GM23338 (cell line): ENCODE measurements at regions not wholly inside any gene's neighbourhood (a gene's known extent, or its start where the extent isn't known, plus 50 kb on each side); places are given as distances from the start of the nearest gene placed in this dataset.

Experiments used
- ATAC-seq: fragments of 200-7000 bp; cut with Tn5 transposase; 3 replicates; pipeline ENCODE4 v1.9.1; 2020
- DNase-seq: peaks from one replicate; pipeline ENCODE4 v3.0.0-alpha.2; 2015; ENCODE audit warnings: low spot score
- H2AFZ ChIP-seq: fragments of 200-600 bp; sonication (generic); 2 replicates; pipeline ENCODE4 v1.8.0; 2016; ENCODE audit warnings: antibody characterized with exemption, mild to moderate bottlenecking, moderate library complexity
- H3F3A ChIP-seq: fragments of 200-600 bp; sonication (generic); replicated peaks from 2 replicates; pipeline ENCODE4 v1.8.0; 2017; ENCODE audit warnings: antibody characterized with exemption, mixed run types, low read depth
- H3K27ac ChIP-seq: fragments of 200-600 bp; sonication (generic); 2 replicates; pipeline ENCODE4 v1.6.1; 2016; ENCODE audit warnings: low read depth
- H3K27me3 ChIP-seq: fragments of 200-600 bp; sonication (generic); 2 replicates; pipeline ENCODE4 v1.8.0; 2016; ENCODE audit warnings: mild to moderate bottlenecking, mixed run types, moderate library complexity; ENCODE audit not compliant: insufficient read depth
- H3K36me3 ChIP-seq: fragments of 200-600 bp; sonication (generic); 2 replicates; pipeline ENCODE4 v1.8.0; 2016; ENCODE audit warnings: mild to moderate bottlenecking; ENCODE audit not compliant: insufficient read depth
- H3K4me1 ChIP-seq: fragments of 200-600 bp; sonication (generic); 2 replicates; pipeline ENCODE4 v1.8.0; 2016; ENCODE audit warnings: mild to moderate bottlenecking, moderate library complexity; ENCODE audit not compliant: insufficient read depth
- H3K4me2 ChIP-seq: fragments of 200-600 bp; sonication (generic); 2 replicates; pipeline ENCODE4 v1.7.1; 2017; ENCODE audit warnings: mixed run types
- H3K4me3 ChIP-seq: fragments of 200-600 bp; sonication (generic); 2 replicates; pipeline ENCODE4 v1.6.1; 2016; ENCODE audit warnings: mixed run types
- H3K79me2 ChIP-seq: fragments of 200-600 bp; sonication (generic); replicated peaks from 2 replicates; pipeline ENCODE4 v1.8.0; 2017; ENCODE audit warnings: mild to moderate bottlenecking; ENCODE audit not compliant: insufficient read depth
- H3K9me2 ChIP-seq: fragments of 200-600 bp; sonication (generic); 2 replicates; pipeline ENCODE4 v1.8.0; 2017; ENCODE audit not compliant: insufficient read depth
- H4K20me1 ChIP-seq: fragments of 200-600 bp; sonication (generic); replicated peaks from 2 replicates; pipeline ENCODE4 v1.8.0; 2017; ENCODE audit warnings: mild to moderate bottlenecking; ENCODE audit not compliant: insufficient read depth
- H3K27ac Mint-ChIP-seq: 2 replicates; pipeline ENCODE4 v1.8.0; 2020; ENCODE audit warnings: inconsistent platforms, mild to moderate bottlenecking, moderate library complexity, mixed read lengths
- H3K27me3 Mint-ChIP-seq: 3 replicates; pipeline ENCODE4 v1.8.0; 2022; ENCODE audit warnings: low read depth, mild to moderate bottlenecking, moderate library complexity, mixed read lengths, inconsistent platforms; ENCODE audit not compliant: insufficient read depth, poor library complexity
- H3K36me3 Mint-ChIP-seq: 3 replicates; pipeline ENCODE4 v1.8.0; 2021; ENCODE audit warnings: low read depth, mild to moderate bottlenecking, inconsistent platforms, moderate library complexity, mixed read lengths
- H3K4me1 Mint-ChIP-seq: 3 replicates; pipeline ENCODE4 v1.8.0; 2020; ENCODE audit warnings: mild to moderate bottlenecking, inconsistent platforms, mixed read lengths
- H3K4me3 Mint-ChIP-seq: 3 replicates; pipeline ENCODE4 v1.8.0; 2021; ENCODE audit warnings: moderate library complexity, mild to moderate bottlenecking, inconsistent platforms, mixed read lengths
- H3K9me3 Mint-ChIP-seq: 3 replicates; pipeline ENCODE4 v1.8.0; 2020; ENCODE audit warnings: moderate library complexity, mild to moderate bottlenecking, inconsistent platforms, mixed read lengths
- CREB1 ChIP-seq: fragments of 250-450 bp; sonication (Bioruptor Pico); IDR thresholded peaks from 2 replicates; pipeline ENCODE4 v1.5.0; 2020; ENCODE audit warnings: low read depth, mild to moderate bottlenecking, moderate library complexity
- EZH2 ChIP-seq: fragments of 200-600 bp; sonication (generic); IDR thresholded peaks from one replicate; pipeline ENCODE4 v1.8.0; 2017; ENCODE audit warnings: antibody characterized with exemption, mild to moderate bottlenecking, low read depth; ENCODE audit not compliant: unreplicated experiment
- EZH2phosphoT487 ChIP-seq: fragments of 200-600 bp; sonication (generic); IDR thresholded peaks from one replicate; pipeline ENCODE4 v1.8.1; 2018; ENCODE audit warnings: antibody characterized with exemption; ENCODE audit not compliant: unreplicated experiment
- JUNB ChIP-seq: IDR thresholded peaks from one replicate; pipeline ENCODE4 v1.6.1; 2016; ENCODE audit warnings: antibody characterized with exemption; ENCODE audit not compliant: unreplicated experiment
- NANOG ChIP-seq: IDR thresholded peaks from 2 replicates; pipeline ENCODE4 v1.6.1; 2016; ENCODE audit warnings: antibody characterized with exemption, borderline replicate concordance
- POLR2AphosphoS5 ChIP-seq: IDR thresholded peaks from 2 replicates; pipeline ENCODE4 v1.6.1; 2016; ENCODE audit warnings: antibody characterized with exemption, low read depth
- STAT1 ChIP-seq: IDR thresholded peaks from one replicate; pipeline ENCODE4 v1.6.1; 2016; ENCODE audit warnings: antibody characterized with exemption; ENCODE audit not compliant: unreplicated experiment
- ZNF114 ChIP-seq: fragments of 250-450 bp; sonication (Bioruptor Pico); IDR thresholded peaks from 2 replicates; pipeline ENCODE4 v1.5.0; 2020; ENCODE audit warnings: mild to moderate bottlenecking, moderate library complexity
- ZNF331 ChIP-seq: fragments of 250-450 bp; sonication (Bioruptor Pico); IDR thresholded peaks from 2 replicates; pipeline ENCODE4 v1.5.0; 2020; ENCODE audit warnings: low read depth, mild to moderate bottlenecking, moderate library complexity
- ZNF462 ChIP-seq: fragments of 250-450 bp; sonication (Bioruptor Pico); IDR thresholded peaks from 2 replicates; pipeline ENCODE4 v1.5.0; 2020; ENCODE audit warnings: mild to moderate bottlenecking, moderate library complexity
- TF ChIP-seq, protein P1 (sequence below): IDR thresholded peaks from 2 replicates; pipeline ENCODE4 v1.6.1; 2016; ENCODE audit warnings: antibody characterized with exemption
- TF ChIP-seq, protein P2 (sequence below), 2 experiments: fragments of 200-600 bp in 1 of 2; sonication (generic) in 1 of 2; conservative IDR thresholded peaks; 2 replicates each; pipeline versions ENCODE4 v1.5.1 to v1.6.1; 2016 to 2017; ENCODE audit warnings: antibody characterized with exemption in 2 of 2, low read depth in 2 of 2, mild to moderate bottlenecking in 2 of 2, moderate library complexity in 1 of 2

- DNase-seq (no peak), ATAC-seq (no peak)
- H3K79me2 ChIP-seq, result no peaks in the 10 kb centered on the region
- H3K4me3 ChIP-seq, result no peak overlapping the region
- TF ChIP-seq EZH2phosphoT487 (no peak), JUNB (no peak), ZNF114 (CRISPR knock-in tag) (no peak), CREB1 (CRISPR knock-in tag) (no peak), POLR2AphosphoS5 (no peak), STAT1 (no peak), ZNF462 (CRISPR knock-in tag) (no peak), EZH2 (no peak), ZNF331 (CRISPR knock-in tag) (no peak), NANOG (no peak)
- TF ChIP-seq, protein P1, sequence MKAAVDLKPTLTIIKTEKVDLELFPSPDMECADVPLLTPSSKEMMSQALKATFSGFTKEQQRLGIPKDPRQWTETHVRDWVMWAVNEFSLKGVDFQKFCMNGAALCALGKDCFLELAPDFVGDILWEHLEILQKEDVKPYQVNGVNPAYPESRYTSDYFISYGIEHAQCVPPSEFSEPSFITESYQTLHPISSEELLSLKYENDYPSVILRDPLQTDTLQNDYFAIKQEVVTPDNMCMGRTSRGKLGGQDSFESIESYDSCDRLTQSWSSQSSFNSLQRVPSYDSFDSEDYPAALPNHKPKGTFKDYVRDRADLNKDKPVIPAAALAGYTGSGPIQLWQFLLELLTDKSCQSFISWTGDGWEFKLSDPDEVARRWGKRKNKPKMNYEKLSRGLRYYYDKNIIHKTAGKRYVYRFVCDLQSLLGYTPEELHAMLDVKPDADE, result no peak
- TF ChIP-seq, protein P2, sequence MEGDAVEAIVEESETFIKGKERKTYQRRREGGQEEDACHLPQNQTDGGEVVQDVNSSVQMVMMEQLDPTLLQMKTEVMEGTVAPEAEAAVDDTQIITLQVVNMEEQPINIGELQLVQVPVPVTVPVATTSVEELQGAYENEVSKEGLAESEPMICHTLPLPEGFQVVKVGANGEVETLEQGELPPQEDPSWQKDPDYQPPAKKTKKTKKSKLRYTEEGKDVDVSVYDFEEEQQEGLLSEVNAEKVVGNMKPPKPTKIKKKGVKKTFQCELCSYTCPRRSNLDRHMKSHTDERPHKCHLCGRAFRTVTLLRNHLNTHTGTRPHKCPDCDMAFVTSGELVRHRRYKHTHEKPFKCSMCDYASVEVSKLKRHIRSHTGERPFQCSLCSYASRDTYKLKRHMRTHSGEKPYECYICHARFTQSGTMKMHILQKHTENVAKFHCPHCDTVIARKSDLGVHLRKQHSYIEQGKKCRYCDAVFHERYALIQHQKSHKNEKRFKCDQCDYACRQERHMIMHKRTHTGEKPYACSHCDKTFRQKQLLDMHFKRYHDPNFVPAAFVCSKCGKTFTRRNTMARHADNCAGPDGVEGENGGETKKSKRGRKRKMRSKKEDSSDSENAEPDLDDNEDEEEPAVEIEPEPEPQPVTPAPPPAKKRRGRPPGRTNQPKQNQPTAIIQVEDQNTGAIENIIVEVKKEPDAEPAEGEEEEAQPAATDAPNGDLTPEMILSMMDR (conservative IDR thresholded peaks at IDR 0.05; ENCODE audit: low read depth in 2 of 2), result no peak
- no peak overlapping the region for H3K4me2 ChIP-seq
- no peak overlapping the region for H2AFZ ChIP-seq
- no peaks in the 10 kb centered on the region for H3K4me1 ChIP-seq
- H3K36me3 Mint-ChIP-seq, result no peaks in the 10 kb centered on the region
- no peaks in the 10 kb centered on the region for H3K4me1 Mint-ChIP-seq
- no peak overlapping the region for H3K4me3 Mint-ChIP-seq
- H3K27me3 ChIP-seq, result no peaks in the 10 kb centered on the region
- H3K36me3 ChIP-seq, result no peaks in the 10 kb centered on the region
- no peaks in the 10 kb centered on the region for H4K20me1 ChIP-seq
- H3K9me2 ChIP-seq, result no peaks in the 10 kb centered on the region
- H3F3A ChIP-seq, result no peaks in the 10 kb centered on the region
- H3K9me3 Mint-ChIP-seq, result no peaks in the 10 kb centered on the region
- H3K27me3 Mint-ChIP-seq, result no peaks in the 10 kb centered on the region
- no peak overlapping the region for H3K27ac Mint-ChIP-seq
- no peak overlapping the region for H3K27ac ChIP-seq
Observed at GRCh38 chr4:22201256-22201655, 252.7 kb upstream of the KCNIP4 start.
